ENCODE measurements at regions not wholly inside any gene's neighbourhood (a gene's known extent, or its start where the extent isn't known, plus 50 kb on each side); places are given as distances from the start of the nearest gene placed in this dataset.

DNA sequence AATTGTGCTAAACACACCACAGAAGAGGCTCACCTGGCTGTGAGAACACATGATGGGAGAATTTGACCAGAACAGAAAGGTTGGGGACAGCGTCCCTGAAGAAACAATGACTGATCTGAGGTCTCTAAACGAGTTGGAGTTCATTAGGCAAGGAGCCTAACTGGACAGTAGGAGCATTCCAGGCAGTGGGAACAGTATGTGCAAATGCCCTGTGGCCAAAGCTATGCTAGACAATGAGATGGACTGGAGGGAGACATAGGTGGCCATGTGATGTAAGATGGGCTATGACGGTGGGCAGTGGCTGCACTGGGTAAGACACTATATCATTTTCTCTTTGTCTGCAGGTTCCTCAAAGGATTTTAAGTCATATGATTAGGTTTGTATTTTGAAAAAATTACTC lies 95.1 kb upstream of the ARAP3 start:
- Histone ChIP-seq H3K4me3 (no peak overlapping the region), H3K36me3 (ENCODE audit: insufficient read depth) (no peaks in the 10 kb centered on the region), H3F3A (replicated peaks; ENCODE audit: low read depth) (no peaks in the 10 kb centered on the region), H2AFZ (no peak overlapping the region), H3K9me2 (ENCODE audit: insufficient read depth) (no peaks in the 10 kb centered on the region), H3K4me1 (ENCODE audit: insufficient read depth) (peaks cover 20% of the 10 kb centered on the region), H3K4me2 (no peak overlapping the region), H4K20me1 (replicated peaks; ENCODE audit: insufficient read depth) (no peaks in the 10 kb centered on the region), H3K27ac (ENCODE audit: low read depth) (no peak overlapping the region), H3K79me2 (replicated peaks; ENCODE audit: insufficient read depth) (no peaks in the 10 kb centered on the region), H3K27me3 (ENCODE audit: insufficient read depth) (no peaks in the 10 kb centered on the region)
- no peak for TF ChIP-seq EZH2 (IDR thresholded peaks at IDR 0.05; ENCODE audit: low read depth, unreplicated experiment)
- TF ChIP-seq STAT1 (IDR thresholded peaks at IDR 0.05; ENCODE audit: unreplicated experiment) = no peak
- TF ChIP-seq, protein P1, sequence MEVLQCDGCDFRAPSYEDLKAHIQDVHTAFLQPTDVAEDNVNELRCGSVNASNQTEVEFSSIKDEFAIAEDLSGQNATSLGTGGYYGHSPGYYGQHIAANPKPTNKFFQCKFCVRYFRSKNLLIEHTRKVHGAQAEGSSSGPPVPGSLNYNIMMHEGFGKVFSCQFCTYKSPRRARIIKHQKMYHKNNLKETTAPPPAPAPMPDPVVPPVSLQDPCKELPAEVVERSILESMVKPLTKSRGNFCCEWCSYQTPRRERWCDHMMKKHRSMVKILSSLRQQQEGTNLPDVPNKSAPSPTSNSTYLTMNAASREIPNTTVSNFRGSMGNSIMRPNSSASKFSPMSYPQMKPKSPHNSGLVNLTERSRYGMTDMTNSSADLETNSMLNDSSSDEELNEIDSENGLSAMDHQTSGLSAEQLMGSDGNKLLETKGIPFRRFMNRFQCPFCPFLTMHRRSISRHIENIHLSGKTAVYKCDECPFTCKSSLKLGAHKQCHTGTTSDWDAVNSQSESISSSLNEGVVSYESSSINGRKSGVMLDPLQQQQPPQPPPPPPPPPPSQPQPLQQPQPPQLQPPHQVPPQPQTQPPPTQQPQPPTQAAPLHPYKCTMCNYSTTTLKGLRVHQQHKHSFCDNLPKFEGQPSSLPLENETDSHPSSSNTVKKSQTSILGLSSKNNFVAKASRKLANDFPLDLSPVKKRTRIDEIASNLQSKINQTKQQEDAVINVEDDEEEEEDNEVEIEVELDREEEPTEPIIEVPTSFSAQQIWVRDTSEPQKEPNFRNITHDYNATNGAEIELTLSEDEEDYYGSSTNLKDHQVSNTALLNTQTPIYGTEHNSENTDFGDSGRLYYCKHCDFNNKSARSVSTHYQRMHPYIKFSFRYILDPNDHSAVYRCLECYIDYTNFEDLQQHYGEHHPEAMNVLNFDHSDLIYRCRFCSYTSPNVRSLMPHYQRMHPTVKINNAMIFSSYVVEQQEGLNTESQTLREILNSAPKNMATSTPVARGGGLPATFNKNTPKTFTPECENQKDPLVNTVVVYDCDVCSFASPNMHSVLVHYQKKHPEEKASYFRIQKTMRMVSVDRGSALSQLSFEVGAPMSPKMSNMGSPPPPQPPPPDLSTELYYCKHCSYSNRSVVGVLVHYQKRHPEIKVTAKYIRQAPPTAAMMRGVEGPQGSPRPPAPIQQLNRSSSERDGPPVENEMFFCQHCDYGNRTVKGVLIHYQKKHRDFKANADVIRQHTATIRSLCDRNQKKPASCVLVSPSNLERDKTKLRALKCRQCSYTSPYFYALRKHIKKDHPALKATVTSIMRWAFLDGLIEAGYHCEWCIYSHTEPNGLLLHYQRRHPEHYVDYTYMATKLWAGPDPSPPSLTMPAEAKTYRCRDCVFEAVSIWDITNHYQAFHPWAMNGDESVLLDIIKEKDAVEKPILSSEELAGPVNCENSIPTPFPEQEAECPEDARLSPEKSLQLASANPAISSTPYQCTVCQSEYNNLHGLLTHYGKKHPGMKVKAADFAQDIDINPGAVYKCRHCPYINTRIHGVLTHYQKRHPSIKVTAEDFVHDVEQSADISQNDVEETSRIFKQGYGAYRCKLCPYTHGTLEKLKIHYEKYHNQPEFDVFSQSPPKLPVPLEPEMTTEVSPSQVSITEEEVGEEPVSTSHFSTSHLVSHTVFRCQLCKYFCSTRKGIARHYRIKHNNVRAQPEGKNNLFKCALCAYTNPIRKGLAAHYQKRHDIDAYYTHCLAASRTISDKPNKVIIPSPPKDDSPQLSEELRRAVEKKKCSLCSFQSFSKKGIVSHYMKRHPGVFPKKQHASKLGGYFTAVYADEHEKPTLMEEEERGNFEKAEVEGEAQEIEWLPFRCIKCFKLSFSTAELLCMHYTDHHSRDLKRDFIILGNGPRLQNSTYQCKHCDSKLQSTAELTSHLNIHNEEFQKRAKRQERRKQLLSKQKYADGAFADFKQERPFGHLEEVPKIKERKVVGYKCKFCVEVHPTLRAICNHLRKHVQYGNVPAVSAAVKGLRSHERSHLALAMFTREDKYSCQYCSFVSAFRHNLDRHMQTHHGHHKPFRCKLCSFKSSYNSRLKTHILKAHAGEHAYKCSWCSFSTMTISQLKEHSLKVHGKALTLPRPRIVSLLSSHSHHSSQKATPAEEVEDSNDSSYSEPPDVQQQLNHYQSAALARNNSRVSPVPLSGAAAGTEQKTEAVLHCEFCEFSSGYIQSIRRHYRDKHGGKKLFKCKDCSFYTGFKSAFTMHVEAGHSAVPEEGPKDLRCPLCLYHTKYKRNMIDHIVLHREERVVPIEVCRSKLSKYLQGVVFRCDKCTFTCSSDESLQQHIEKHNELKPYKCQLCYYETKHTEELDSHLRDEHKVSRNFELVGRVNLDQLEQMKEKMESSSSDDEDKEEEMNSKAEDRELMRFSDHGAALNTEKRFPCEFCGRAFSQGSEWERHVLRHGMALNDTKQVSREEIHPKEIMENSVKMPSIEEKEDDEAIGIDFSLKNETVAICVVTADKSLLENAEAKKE (CRISPR knock-in tag; IDR thresholded peaks at IDR 0.05) = no peak
- no peaks in the 10 kb centered on the region for H3K9me3 Mint-ChIP-seq
- H3K4me1 Mint-ChIP-seq = peaks cover 42% of the 10 kb centered on the region
- peaks cover 14% of the 10 kb centered on the region for H3K27me3 Mint-ChIP-seq (ENCODE audit: insufficient read depth, low read depth, poor library complexity)
- no peak for ATAC-seq
- no peaks in the 10 kb centered on the region for H3K36me3 Mint-ChIP-seq (ENCODE audit: low read depth)
- DNase-seq (ENCODE audit: low spot score) = no peak
- H3K4me3 Mint-ChIP-seq = no peak overlapping the region
- no peak overlapping the region for H3K27ac Mint-ChIP-seq

DNA sequence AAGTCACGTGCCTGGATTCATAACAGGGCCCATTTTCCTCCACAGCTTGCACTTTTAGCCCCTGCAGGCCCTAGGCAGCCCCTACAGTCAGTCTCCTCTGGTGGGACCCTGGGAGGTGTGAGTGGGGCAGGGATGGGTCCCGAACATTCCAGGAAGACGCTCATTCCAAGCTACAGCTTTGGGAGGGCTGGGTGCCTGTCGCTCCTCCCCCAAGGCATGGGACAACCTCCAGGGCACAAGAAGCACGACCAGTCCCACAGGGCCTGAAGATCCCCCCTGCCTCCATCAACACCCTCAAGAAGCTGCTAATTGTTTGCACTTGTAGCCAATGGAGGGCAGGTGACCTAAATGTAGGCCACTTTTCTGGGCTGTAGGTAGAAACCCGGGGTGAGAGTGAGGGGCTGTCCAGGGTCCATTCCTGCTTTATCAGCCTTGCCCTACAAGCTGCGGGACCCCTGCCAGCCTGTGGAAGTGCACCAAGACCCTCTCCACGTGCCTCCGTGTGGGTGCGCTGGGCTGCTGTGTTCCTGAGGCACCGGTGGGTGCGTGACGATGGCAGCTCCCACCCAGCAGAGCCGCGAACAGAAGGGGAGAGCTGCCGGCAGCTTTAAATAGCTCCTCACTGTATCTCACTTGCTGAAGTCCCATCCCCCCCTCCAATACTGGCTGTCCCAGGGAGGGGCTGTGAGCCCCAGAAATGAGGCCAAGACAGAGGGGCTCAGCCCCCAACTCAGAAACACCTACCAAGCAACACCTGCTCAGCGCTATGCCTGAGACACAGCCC lies 91.9 kb upstream of the ARAP3 start:
- Mint-ChIP-seq H3K36me3 (ENCODE audit: low read depth) (no peaks in the 10 kb centered on the region; the same call in 2 of the 3 replicates), H3K27me3 (ENCODE audit: insufficient read depth, low read depth, poor library complexity) (peaks cover 17% of the 10 kb centered on the region), H3K4me3 (no peak overlapping the region), H3K27ac (no peak overlapping the region), H3K9me3 (no peaks in the 10 kb centered on the region; the same call in 2 of the 3 replicates), H3K4me1 (peaks cover 30% of the 10 kb centered on the region)
- ATAC-seq (peak; percentile 30), DNase-seq (ENCODE audit: low spot score) (no peak)
- Histone ChIP-seq H3K4me1 (ENCODE audit: insufficient read depth) (peaks cover 14% of the 10 kb centered on the region), H2AFZ (no peak overlapping the region), H3K9me2 (ENCODE audit: insufficient read depth) (no peaks in the 10 kb centered on the region), H3F3A (replicated peaks; ENCODE audit: low read depth) (no peaks in the 10 kb centered on the region), H4K20me1 (replicated peaks; ENCODE audit: insufficient read depth) (no peaks in the 10 kb centered on the region), H3K27ac (ENCODE audit: low read depth) (no peak overlapping the region), H3K27me3 (ENCODE audit: insufficient read depth) (no peaks in the 10 kb centered on the region), H3K4me3 (no peak overlapping the region), H3K79me2 (replicated peaks; ENCODE audit: insufficient read depth) (no peaks in the 10 kb centered on the region), H3K36me3 (ENCODE audit: insufficient read depth) (no peaks in the 10 kb centered on the region), H3K4me2 (no peak overlapping the region)
- TF ChIP-seq, protein P2, sequence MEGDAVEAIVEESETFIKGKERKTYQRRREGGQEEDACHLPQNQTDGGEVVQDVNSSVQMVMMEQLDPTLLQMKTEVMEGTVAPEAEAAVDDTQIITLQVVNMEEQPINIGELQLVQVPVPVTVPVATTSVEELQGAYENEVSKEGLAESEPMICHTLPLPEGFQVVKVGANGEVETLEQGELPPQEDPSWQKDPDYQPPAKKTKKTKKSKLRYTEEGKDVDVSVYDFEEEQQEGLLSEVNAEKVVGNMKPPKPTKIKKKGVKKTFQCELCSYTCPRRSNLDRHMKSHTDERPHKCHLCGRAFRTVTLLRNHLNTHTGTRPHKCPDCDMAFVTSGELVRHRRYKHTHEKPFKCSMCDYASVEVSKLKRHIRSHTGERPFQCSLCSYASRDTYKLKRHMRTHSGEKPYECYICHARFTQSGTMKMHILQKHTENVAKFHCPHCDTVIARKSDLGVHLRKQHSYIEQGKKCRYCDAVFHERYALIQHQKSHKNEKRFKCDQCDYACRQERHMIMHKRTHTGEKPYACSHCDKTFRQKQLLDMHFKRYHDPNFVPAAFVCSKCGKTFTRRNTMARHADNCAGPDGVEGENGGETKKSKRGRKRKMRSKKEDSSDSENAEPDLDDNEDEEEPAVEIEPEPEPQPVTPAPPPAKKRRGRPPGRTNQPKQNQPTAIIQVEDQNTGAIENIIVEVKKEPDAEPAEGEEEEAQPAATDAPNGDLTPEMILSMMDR (conservative IDR thresholded peaks at IDR 0.05; ENCODE audit: low read depth in 2 of 2) = no peak

All from GM23338 (cell line).